Uterus (tissue), 3 donors: ENCODE measurements at regions not wholly inside any gene's neighbourhood (a gene's known extent, or its start where the extent isn't known, plus 50 kb on each side); places are given as distances from the start of the nearest gene placed in this dataset.

Experiments
- DNase-seq, 2 donors: peaks; one replicate each; pipeline ENCODE4 v3.0.0-alpha.2; 2019 to 2020
- H3K27ac ChIP-seq, 2 donors: fragments of 200-600 bp; sonication (generic); 1 replicate in 1 of 2; 2 replicates in 1 of 2; pipeline ENCODE4 v1.5.1; 2016 to 2018
- H3K27me3 ChIP-seq, 2 donors: fragments of 200-600 bp; sonication (generic); one replicate each; pipeline ENCODE4 v1.5.1; 2018 to 2019; ENCODE audit warnings: control low read depth in 1 of 2
- H3K36me3 ChIP-seq, 2 donors: fragments of 200-600 bp; sonication (generic); one replicate each; pipeline ENCODE4 v1.5.1; 2019; ENCODE audit warnings: control low read depth in 1 of 2
- H3K4me1 ChIP-seq, 2 donors: fragments of 200-600 bp; sonication (generic); one replicate each; pipeline ENCODE4 v1.5.1; 2018 to 2019; ENCODE audit warnings: control low read depth in 1 of 2
- H3K4me3 ChIP-seq, 2 donors: fragments of 200-600 bp; sonication (generic); 1 replicate in 1 of 2; 2 replicates in 1 of 2; pipeline ENCODE4 v1.5.1; 2018 to 2019; ENCODE audit warnings: mild to moderate bottlenecking in 1 of 2
- H3K9me3 ChIP-seq, 2 donors: fragments of 200-600 bp; sonication (generic); one replicate each; pipeline ENCODE4 v1.5.1; 2019; ENCODE audit warnings: control low read depth in 1 of 2
- POLR2A ChIP-seq, 2 donors: fragments of 450-650 bp; IDR thresholded peaks; one replicate each; pipeline ENCODE4 v1.6.1; 2016; ENCODE audit warnings: antibody characterized with exemption in 2 of 2, mild to moderate bottlenecking in 1 of 2, moderate library complexity in 1 of 2
- intact Hi-C: fragments of 100-400 bp; cut with DNase I; formaldehyde crosslinking; loops from one replicate; pipeline ENCODE4 v1.15.1; 2023; ENCODE audit warnings: low total_unique reads
- TF ChIP-seq, protein P1 (sequence below), 4 experiments: fragments of 200-600 bp in 2 of 4; fragments of 450-650 bp in 2 of 4; sonication (generic) in 2 of 4; IDR thresholded peaks; one replicate each; pipeline ENCODE4 v1.5.1; 2016 to 2019; ENCODE audit warnings: antibody characterized with exemption in 4 of 4, mild to moderate bottlenecking in 2 of 4, moderate library complexity in 1 of 4
- donor health status: DM: yes; HTN: yes; CAD: no.

DNA sequence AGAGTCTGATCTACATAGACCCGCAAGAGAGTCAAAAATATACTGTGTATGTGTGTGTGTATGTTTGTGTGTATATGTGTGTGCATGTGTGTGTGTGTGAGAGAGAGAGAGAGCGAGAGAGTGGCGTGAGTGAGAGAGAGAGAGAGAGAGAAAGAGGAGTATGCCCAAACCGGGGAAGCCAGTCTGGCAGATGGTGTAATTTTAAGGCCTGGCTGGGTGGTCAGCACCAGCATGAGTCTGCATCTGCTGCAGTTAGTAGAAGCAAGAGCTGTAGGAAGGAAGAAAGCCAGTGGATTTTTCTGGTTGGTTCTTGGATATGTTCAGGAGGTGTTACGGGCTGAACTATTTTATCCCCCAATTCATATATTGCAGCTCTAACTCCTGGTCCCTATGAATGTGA is 75.2 kb downstream of the ACTBL2 start:
- Histone ChIP-seq H3K36me3 (no peaks in the 10 kb centered on the region), H3K9me3 (no peaks in the 10 kb centered on the region), H3K4me1 (no peaks in the 10 kb centered on the region), H3K27ac (no peak overlapping the region), H3K4me3 (no peak overlapping the region), H3K27me3 (no peaks in the 10 kb centered on the region)
- intact Hi-C loops = no loop called here
- TF ChIP-seq, protein P1, sequence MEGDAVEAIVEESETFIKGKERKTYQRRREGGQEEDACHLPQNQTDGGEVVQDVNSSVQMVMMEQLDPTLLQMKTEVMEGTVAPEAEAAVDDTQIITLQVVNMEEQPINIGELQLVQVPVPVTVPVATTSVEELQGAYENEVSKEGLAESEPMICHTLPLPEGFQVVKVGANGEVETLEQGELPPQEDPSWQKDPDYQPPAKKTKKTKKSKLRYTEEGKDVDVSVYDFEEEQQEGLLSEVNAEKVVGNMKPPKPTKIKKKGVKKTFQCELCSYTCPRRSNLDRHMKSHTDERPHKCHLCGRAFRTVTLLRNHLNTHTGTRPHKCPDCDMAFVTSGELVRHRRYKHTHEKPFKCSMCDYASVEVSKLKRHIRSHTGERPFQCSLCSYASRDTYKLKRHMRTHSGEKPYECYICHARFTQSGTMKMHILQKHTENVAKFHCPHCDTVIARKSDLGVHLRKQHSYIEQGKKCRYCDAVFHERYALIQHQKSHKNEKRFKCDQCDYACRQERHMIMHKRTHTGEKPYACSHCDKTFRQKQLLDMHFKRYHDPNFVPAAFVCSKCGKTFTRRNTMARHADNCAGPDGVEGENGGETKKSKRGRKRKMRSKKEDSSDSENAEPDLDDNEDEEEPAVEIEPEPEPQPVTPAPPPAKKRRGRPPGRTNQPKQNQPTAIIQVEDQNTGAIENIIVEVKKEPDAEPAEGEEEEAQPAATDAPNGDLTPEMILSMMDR (IDR thresholded peaks at IDR 0.05) = no peak
- no peak for TF ChIP-seq POLR2A (IDR thresholded peaks at IDR 0.05)
- no peak for DNase-seq

DNA sequence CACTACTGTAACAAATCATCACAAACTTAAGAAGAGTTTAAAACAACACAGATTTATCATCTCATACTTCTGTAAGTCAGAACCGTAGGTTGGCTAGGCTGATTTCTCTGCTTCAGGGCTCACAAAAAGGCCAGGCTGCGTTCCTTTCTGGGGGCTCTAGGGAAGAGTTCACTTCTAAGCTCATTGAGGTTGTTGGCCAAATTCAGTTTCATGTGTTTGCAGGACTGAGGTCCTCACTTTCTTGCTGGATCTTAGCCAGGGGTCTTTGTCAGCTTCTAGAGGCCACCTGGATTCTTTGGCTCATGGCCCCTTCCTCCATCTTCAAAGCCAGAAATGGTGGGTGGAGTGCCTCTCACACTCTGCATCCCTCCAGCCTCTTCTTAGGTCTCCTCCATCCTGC is 76.0 kb downstream of the ACTBL2 start:
- Histone ChIP-seq H3K9me3 (no peaks in the 10 kb centered on the region), H3K36me3 (no peaks in the 10 kb centered on the region), H3K27ac (peak overlapping the region in 1 of 2 donors; percentile 49), H3K4me3 (no peak overlapping the region), H3K27me3 (no peaks in the 10 kb centered on the region), H3K4me1 (no peaks in the 10 kb centered on the region)
- TF ChIP-seq POLR2A (IDR thresholded peaks at IDR 0.05) = no peak
- TF ChIP-seq, protein P1 (IDR thresholded peaks at IDR 0.05) = no peak
- intact Hi-C loops = no loop called here
- no peak for DNase-seq

DNA sequence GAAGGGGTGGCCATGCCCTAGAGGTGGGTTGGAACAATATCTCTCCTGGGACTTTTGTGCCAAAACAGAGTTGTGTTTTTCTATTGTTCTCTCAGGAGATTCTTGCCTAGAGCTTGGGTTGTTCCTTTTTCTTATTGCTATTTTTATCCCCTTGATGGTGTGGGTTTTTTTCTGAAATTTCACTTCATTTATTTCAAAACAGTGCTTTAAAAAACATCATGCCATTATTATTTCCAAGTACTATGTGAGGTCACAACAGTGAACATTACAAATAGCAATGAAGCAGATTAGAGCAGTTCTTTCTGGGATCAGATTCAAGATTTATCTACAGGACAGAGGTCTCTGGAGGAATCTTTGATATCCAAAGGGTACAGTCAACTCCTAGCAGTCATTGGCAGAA is 76.6 kb downstream of the ACTBL2 start:
- Histone ChIP-seq H3K4me1 (no peaks in the 10 kb centered on the region), H3K9me3 (no peaks in the 10 kb centered on the region), H3K36me3 (no peaks in the 10 kb centered on the region), H3K27ac (peak overlapping the region in 1 of 2 donors; percentile 49), H3K27me3 (no peaks in the 10 kb centered on the region), H3K4me3 (no peak overlapping the region)
- no peak for TF ChIP-seq POLR2A (IDR thresholded peaks at IDR 0.05)
- TF ChIP-seq, protein P1 (IDR thresholded peaks at IDR 0.05) = no peak
- intact Hi-C loops = no loop called here
- DNase-seq = no peak

DNA sequence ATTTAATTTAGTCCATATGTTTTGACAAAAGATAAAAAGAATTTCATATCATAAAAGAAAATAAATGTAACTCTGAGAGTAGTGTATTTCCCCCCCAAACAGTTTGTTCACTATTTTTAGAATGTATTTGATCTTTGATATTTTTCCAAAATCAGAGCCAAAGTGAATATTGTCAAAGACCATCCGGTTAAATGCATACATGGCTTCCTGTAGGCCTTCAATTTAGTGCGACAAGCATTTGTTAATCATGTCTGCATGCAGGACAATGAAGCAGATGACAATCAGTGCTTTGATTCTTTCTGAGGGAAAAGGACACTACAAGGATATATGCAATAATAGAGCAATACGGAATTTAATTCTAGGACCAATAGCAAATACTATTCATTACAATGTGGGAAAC is 79.8 kb downstream of the ACTBL2 start:
- no peaks in the 10 kb centered on the region for H3K36me3 ChIP-seq
- intact Hi-C loops = no loop called here

DNA sequence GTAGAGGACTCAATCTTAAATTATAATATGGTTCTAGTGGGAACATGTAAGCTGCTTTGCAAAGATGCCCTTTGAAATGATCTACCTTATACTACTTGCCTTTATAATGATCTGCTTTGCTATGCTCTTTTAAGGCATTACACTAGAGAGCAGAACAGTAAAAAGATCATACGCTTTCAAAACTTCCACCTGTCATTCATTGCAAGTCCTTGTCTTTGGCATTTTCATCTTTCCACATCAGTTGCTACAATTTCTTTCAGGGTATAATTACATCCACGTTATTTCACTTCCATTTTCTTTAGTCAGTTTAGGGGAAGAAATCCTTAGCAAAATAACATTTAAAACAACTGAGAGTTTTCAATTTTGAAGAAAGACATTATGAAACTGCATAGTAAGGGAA is 80.3 kb downstream of the ACTBL2 start:
- no peak overlapping the region for H3K4me3 ChIP-seq
- intact Hi-C loops = no loop called here
- no peak overlapping the region for H3K27ac ChIP-seq
- no peak for DNase-seq
- TF ChIP-seq, protein P1 (IDR thresholded peaks at IDR 0.05) = no peak
- TF ChIP-seq POLR2A (IDR thresholded peaks at IDR 0.05) = no peak
- no peaks in the 10 kb centered on the region for H3K27me3 ChIP-seq
- no peaks in the 10 kb centered on the region for H3K36me3 ChIP-seq
- no peaks in the 10 kb centered on the region for H3K4me1 ChIP-seq
- no peaks in the 10 kb centered on the region for H3K9me3 ChIP-seq

More for the DNA sequence above, 79.8 kb downstream of the ACTBL2 start:
- Histone ChIP-seq H3K4me1 (no peaks in the 10 kb centered on the region), H3K4me3 (no peak overlapping the region), H3K27me3 (no peaks in the 10 kb centered on the region), H3K9me3 (no peaks in the 10 kb centered on the region), H3K27ac (no peak overlapping the region)
- no peak for DNase-seq
- TF ChIP-seq POLR2A (IDR thresholded peaks at IDR 0.05) = no peak
- TF ChIP-seq, protein P1 (IDR thresholded peaks at IDR 0.05) = no peak
